ENCODE measurements at regions not wholly inside any gene's neighbourhood (a gene's known extent, or its start where the extent isn't known, plus 50 kb on each side); places are given as distances from the start of the nearest gene placed in this dataset.

GRCh38 chr5:97534166-97534565 lies 351.1 kb upstream of the RIOK2 start:
- H3K79me1 ChIP-seq (ENCODE audit: low read depth in 1 of 2, low read length in 2 of 2): no peaks in the 10 kb centered on the region
- no peak overlapping the region for H3K27ac ChIP-seq (ENCODE audit: insufficient read depth, low read length)
- CTCF ChIA-PET: interaction anchor here (0.5 to 2.1 kb wide), 18 partner anchors 8 to 1235 kb away, joined by 3 to 16 read pairs (median 3); no protein-coding TSS in a partner anchor
- no peak overlapping the region for H2BK120ac ChIP-seq (ENCODE audit: low read depth, low read length)
- no peaks in the 10 kb centered on the region; the same call in 1 of the 2 replicates for H3K4me1 ChIP-seq (ENCODE audit: control insufficient read depth, insufficient read depth, low read length)
- no peaks in the 10 kb centered on the region for H4K20me1 ChIP-seq (ENCODE audit: insufficient read depth, low read length)
- H2AFZ ChIP-seq (replicated peaks; ENCODE audit: low read length, poor library complexity): no peak overlapping the region
- H4K91ac ChIP-seq (ENCODE audit: insufficient read depth, low read depth, low read length): no peak overlapping the region
- no peaks in the 10 kb centered on the region for H3K9me3 ChIP-seq (ENCODE audit: control insufficient read depth, insufficient read depth, low read length)
- H3K36me3 ChIP-seq (ENCODE audit: control insufficient read depth, insufficient read depth, low read length): no peaks in the 10 kb centered on the region
- dilution Hi-C loops (cut with HindIII; ENCODE audit: low sequenced_read_pairs, unreplicated experiment): no loop called here
- no TSS peak for BruUV-seq (replicated peaks)
- H3K23ac ChIP-seq (ENCODE audit: low read depth, low read length): no peak overlapping the region
- peak; percentile 86 for TF ChIP-seq FOS (IDR thresholded peaks at IDR 0.05; ENCODE audit: low read depth, low read length)
- TF ChIP-seq CEBPB (IDR thresholded peaks at IDR 0.05; ENCODE audit: low read depth, low read length): peak; percentile 100
- TF ChIP-seq POLR2A (IDR thresholded peaks at IDR 0.05; ENCODE audit: low read depth, low read length): no peak
- no peak for TF ChIP-seq ELK1 (IDR thresholded peaks at IDR 0.05; ENCODE audit: borderline replicate concordance, low read depth, low read length)
- TF ChIP-seq MAZ (IDR thresholded peaks at IDR 0.05; ENCODE audit: borderline replicate concordance, low read depth, low read length): no peak
- no peak for TF ChIP-seq CHD1 (IDR thresholded peaks at IDR 0.05; ENCODE audit: low read depth, low read length)
- TF ChIP-seq USF2 (IDR thresholded peaks at IDR 0.05; ENCODE audit: low read depth, low read length): no peak
- TF ChIP-seq BHLHE40 (IDR thresholded peaks at IDR 0.05; ENCODE audit: low read depth, low read length): peak; percentile 62; the same call in 1 of the 2 replicates
- TF ChIP-seq MAFK (IDR thresholded peaks at IDR 0.05; ENCODE audit: low read depth, low read length): no peak; the same call in 1 of the 2 replicates
- TF ChIP-seq RFX5 (IDR thresholded peaks at IDR 0.05; ENCODE audit: low read depth, low read length): no peak
- TF ChIP-seq RAD21 (IDR thresholded peaks at IDR 0.05; ENCODE audit: low read length): peak; percentile 73
- 0 out of 2 replicates have a peak, but pooled peaks have one; percentile 11 for TF ChIP-seq NFE2L2 (IDR thresholded peaks at IDR 0.05; ENCODE audit: low read depth, low read length)
- peak; percentile 72 for TF ChIP-seq CTCF (conservative IDR thresholded peaks at IDR 0.05; ENCODE audit: low read depth, low read length)
- TF ChIP-seq SMC3 (IDR thresholded peaks at IDR 0.05; ENCODE audit: low read depth, low read length): peak; percentile 55
- no peak for TF ChIP-seq RCOR1 (IDR thresholded peaks at IDR 0.05; ENCODE audit: insufficient replicate concordance, low read length)
- no peak for TF ChIP-seq MXI1 (IDR thresholded peaks at IDR 0.05; ENCODE audit: borderline replicate concordance, low read depth, low read length)
- no peak overlapping the region for H3K4me3 ChIP-seq (ENCODE audit: insufficient read depth, low read depth, low read length)
- H3K4me2 ChIP-seq (ENCODE audit: low read depth, low read length): peak overlapping the region; percentile 64; the same call in 1 of the 2 replicates
- ATAC-seq (ENCODE audit: low read depth) (peak; percentile 98), DNase-seq (peak; percentile 94)
- no peak overlapping the region for H2BK15ac ChIP-seq (ENCODE audit: low read depth, low read length)
- POLR2A ChIA-PET (ENCODE audit: unreplicated experiment): interaction anchor here (0.6 kb wide), 1 partner anchor 1250 kb away, joined by 3 read pairs; no protein-coding TSS in a partner anchor
- H3K27me3 ChIP-seq (ENCODE audit: control insufficient read depth, insufficient read depth, low read length): peaks cover 12% of the 10 kb centered on the region
- intact Hi-C loops (cut with micrococcal nuclease): loop anchor here (1.0 to 5.0 kb wide), 5 partner anchors 237 to 1237 kb away; partner anchors contain the start of gene RIOK2
- no peak overlapping the region for H3K18ac ChIP-seq (ENCODE audit: low read depth, low read length)
- no peaks in the 10 kb centered on the region for H3K9me1 ChIP-seq (ENCODE audit: insufficient read depth, low read length)
- H4K5ac ChIP-seq (ENCODE audit: low read depth, low read length): no peak overlapping the region
- in situ Hi-C loops (cut with MboI; ENCODE audit: low sequenced_read_pairs): loop anchor here (25.0 kb wide), 1 partner anchor 1253 kb away; no protein-coding TSS in a partner anchor
- no peak overlapping the region for H2BK20ac ChIP-seq (ENCODE audit: low read depth, low read length)
- H3K9ac ChIP-seq (ENCODE audit: low read depth, low read length): no peak overlapping the region
- H2BK5ac ChIP-seq (ENCODE audit: low read depth, low read length, poor library complexity, severe bottlenecking): no peak overlapping the region
- H3K4ac ChIP-seq (ENCODE audit: low read depth, low read length): no peak overlapping the region
- no peak overlapping the region for H3K56ac ChIP-seq (ENCODE audit: extremely low read depth, insufficient read depth, low read length)
- no peak overlapping the region for H4K8ac ChIP-seq (ENCODE audit: low read depth in 2 of 2, low read length in 2 of 2)
- no peak overlapping the region for H2AK5ac ChIP-seq (ENCODE audit: low read depth, low read length)
- no peak overlapping the region for H2AK9ac ChIP-seq (replicated peaks; ENCODE audit: low read depth, low read length, poor library complexity)
- no peak overlapping the region for H3K14ac ChIP-seq (replicated peaks; ENCODE audit: low read depth, low read length)
